Astrocyte of the cerebellum (primary cell): ENCODE measurements at regions not wholly inside any gene's neighbourhood (a gene's known extent, or its start where the extent isn't known, plus 50 kb on each side); places are given as distances from the start of the nearest gene placed in this dataset.
A peak's percentile ranks its signal among the peaks of the same experiment; 100 is the strongest.

ENCODE experiments used
- DNase-seq: peaks from one replicate; pipeline ENCODE4 v3.0.0-alpha.2; 2011; ENCODE audit warnings: low read depth
- H3K4me3 ChIP-seq: 2 replicates; pipeline ENCODE4 v1.5.1; 2011; ENCODE audit warnings: mild to moderate bottlenecking, low read depth, low read length, moderate library complexity
- CTCF ChIP-seq: IDR thresholded peaks from 2 replicates; pipeline ENCODE4 v1.5.1; 2012; ENCODE audit warnings: low read length, low read depth, moderate library complexity, mild to moderate bottlenecking; ENCODE audit errors: missing control alignments
- in situ Hi-C: cut with HindIII; loops from 2 replicates; pipeline ENCODE4 v1.10.0; 2017; ENCODE audit warnings: low sequenced_read_pairs

GRCh38 chr20:60223174-60223573 lies 265.0 kb downstream of the CDH26 start:
- TF ChIP-seq CTCF, result no peak
- no peak overlapping the region for H3K4me3 ChIP-seq
- no peak for DNase-seq
- in situ Hi-C loops, result loop anchor here (25.0 kb wide), 1 partner anchor 1014 kb away; no protein-coding TSS in a partner anchor

GRCh38 chr20:60224914-60225313 lies 266.7 kb downstream of the CDH26 start:
- peak; percentile 43 for TF ChIP-seq CTCF
- no peak for DNase-seq
- in situ Hi-C loops, result loop anchor here (5.0 to 25.0 kb wide), 2 partner anchors 52 to 1012 kb away; no protein-coding TSS in a partner anchor
- H3K4me3 ChIP-seq, result no peak overlapping the region

- no peak overlapping the region for H3K4me3 ChIP-seq
- TF ChIP-seq CTCF, result no peak
- in situ Hi-C loops, result loop anchor here (5.0 kb wide), 1 partner anchor 49 kb away; no protein-coding TSS in a partner anchor
- DNase-seq, result no peak
Measured at GRCh38 chr20:60228255-60228654, 270.0 kb downstream of the CDH26 start.

GRCh38 chr20:60232380-60232779 lies 274.2 kb downstream of the CDH26 start:
- H3K4me3 ChIP-seq, result no peak overlapping the region
- in situ Hi-C loops, result no loop called here
- no peak for TF ChIP-seq CTCF
- no peak for DNase-seq

GRCh38 chr20:60233018-60233630 lies 274.9 kb downstream of the CDH26 start:
- in situ Hi-C loops, result no loop called here
- TF ChIP-seq CTCF, result no peak
- no peak for DNase-seq
- no peak overlapping the region for H3K4me3 ChIP-seq

- no peak for TF ChIP-seq CTCF
- in situ Hi-C loops, result no loop called here
- H3K4me3 ChIP-seq, result no peak overlapping the region
- DNase-seq, result no peak
Measured at GRCh38 chr20:60236613-60237012, 278.4 kb downstream of the CDH26 start.
